Right lobe of liver (tissue), 4 donors: ENCODE measurements at regions not wholly inside any gene's neighbourhood (a gene's known extent, or its start where the extent isn't known, plus 50 kb on each side); places are given as distances from the start of the nearest gene placed in this dataset.

ENCODE experiments used
- CTCF ChIP-seq, 4 donors: fragments of 200-600 bp in 3 of 4; fragments of 450-650 bp in 1 of 4; IDR thresholded peaks; one replicate each; pipeline versions ENCODE4 v1.5.1 to v1.8.0; 2016 to 2022; ENCODE audit warnings: antibody characterized with exemption in 4 of 4, mild to moderate bottlenecking in 2 of 4
- POLR2A ChIP-seq: fragments of 450-650 bp; IDR thresholded peaks from one replicate; pipeline ENCODE4 v1.6.1; 2017; ENCODE audit warnings: antibody characterized with exemption, mild to moderate bottlenecking
- donor health status: DM: no; HTN: no; CAD: no.
- donor health status: DM: no; HTN: no; CAD: no.
- donor health status: DM: no; HTN: yes; CAD: no.

GRCh38 chr21:27149034-27149433, 182.1 kb upstream of the ADAMTS5 start:
- TF ChIP-seq CTCF (IDR thresholded peaks at IDR 0.05) (no peak), POLR2A (no peak)
